Upper lobe of left lung (tissue), 6 donors: ENCODE measurements at regions not wholly inside any gene's neighbourhood (a gene's known extent, or its start where the extent isn't known, plus 50 kb on each side); places are given as distances from the start of the nearest gene placed in this dataset.

Experiments used
- ATAC-seq, 2 donors: fragments of 200-7000 bp; cut with Tn5 transposase; one replicate each; pipeline ENCODE4 v1.9.1; 2022; ENCODE audit warnings: mild to moderate bottlenecking in 2 of 2, moderate library complexity in 2 of 2; ENCODE audit not compliant: low FRiP score in 2 of 2
- DNase-seq, 2 donors: peaks; one replicate each; pipeline ENCODE4 v3.0.0-alpha.2; 2019 to 2020
- H3K27ac ChIP-seq, 4 donors: fragments of 200-600 bp; sonication (generic); one replicate each; pipeline ENCODE4 v1.5.1; 2016 to 2019
- H3K27me3 ChIP-seq, 4 donors: fragments of 200-600 bp; sonication (generic); one replicate each; pipeline ENCODE4 v1.5.1; 2017 to 2019
- H3K36me3 ChIP-seq, 4 donors: fragments of 200-600 bp; sonication (generic); one replicate each; pipeline ENCODE4 v1.5.1; 2016 to 2019
- H3K4me1 ChIP-seq, 4 donors: fragments of 200-600 bp; sonication (generic); one replicate each; pipeline ENCODE4 v1.5.1; 2018 to 2019
- H3K4me3 ChIP-seq, 4 donors: fragments of 200-600 bp; sonication (generic); one replicate each; pipeline ENCODE4 v1.5.1; 2017 to 2019; ENCODE audit warnings: mild to moderate bottlenecking in 2 of 4, moderate library complexity in 1 of 4
- H3K9me3 ChIP-seq, 4 donors: fragments of 200-600 bp; sonication (generic); one replicate each; pipeline ENCODE4 v1.5.1; 2018 to 2019
- EP300 ChIP-seq, 4 donors: sonication (generic); formaldehyde crosslinking; IDR thresholded peaks; one replicate each; pipeline ENCODE4 v1.5.1; 2017; ENCODE audit warnings: antibody characterized with exemption in 4 of 4, control low read depth in 2 of 4
- POLR2A ChIP-seq, 4 donors: fragments of 450-650 bp; IDR thresholded peaks; one replicate each; pipeline ENCODE4 v1.5.1; 2016 to 2017; ENCODE audit warnings: antibody characterized with exemption in 4 of 4, mild to moderate bottlenecking in 2 of 4
- POLR2AphosphoS5 ChIP-seq, 2 donors: sonication (generic); formaldehyde crosslinking; IDR thresholded peaks; one replicate each; pipeline ENCODE4 v1.5.1; 2017; ENCODE audit warnings: antibody characterized with exemption in 2 of 2
- WGBS, 2 donors: methylation state at CpG; one replicate each; pipeline ENCODE4 v1.1.5; 2017 to 2018; 5-methylcytosine and 5-hydroxymethylcytosine counted together
- TF ChIP-seq, protein P1 (sequence below), 6 experiments: fragments of 450-650 bp in 4 of 6; fragments of 200-600 bp in 2 of 6; sonication (generic) in 2 of 6; IDR thresholded peaks; one replicate each; pipeline ENCODE4 v1.5.1; 2016 to 2019; ENCODE audit warnings: antibody characterized with exemption in 6 of 6
- donor health status: DM: no; HTN: no; CAD: no; lungs with moderate emphysema.
- donor health status: DM: no; HTN: yes; CAD: no; lungs with severe emphysema.

DNA sequence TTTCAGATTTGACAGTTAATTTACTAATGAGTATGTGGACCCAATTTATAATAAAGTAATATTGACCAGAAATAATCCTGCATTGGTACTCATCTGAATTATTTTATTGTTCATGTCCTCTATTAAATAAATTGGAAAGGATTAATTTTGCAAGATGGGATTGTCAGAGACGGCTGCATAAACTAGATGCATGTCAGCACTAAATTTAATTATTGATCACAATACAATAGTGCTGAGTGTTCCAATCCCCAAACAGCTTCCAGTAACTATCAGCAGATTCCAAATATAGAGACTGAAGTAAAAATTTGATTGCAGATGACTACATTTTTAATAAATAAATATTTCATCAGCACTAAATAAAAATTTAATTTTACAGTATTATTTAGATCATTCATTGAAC is 387.2 kb downstream of the GRB14 start:
- no peaks in the 10 kb centered on the region for H3K9me3 ChIP-seq
- H3K36me3 ChIP-seq = no peaks in the 10 kb centered on the region
- no peak for ATAC-seq
- no peak overlapping the region for H3K4me3 ChIP-seq
- no peak for DNase-seq
- H3K27ac ChIP-seq = no peak overlapping the region
- WGBS, 2 donors = 88 to 91% methylated on average over 1 of the region's 1 CpG
- H3K4me1 ChIP-seq = no peaks in the 10 kb centered on the region
- no peaks in the 10 kb centered on the region for H3K27me3 ChIP-seq
- TF ChIP-seq POLR2A (IDR thresholded peaks at IDR 0.05) (no peak), POLR2AphosphoS5 (IDR thresholded peaks at IDR 0.05) (no peak), EP300 (IDR thresholded peaks at IDR 0.05) (no peak)
- TF ChIP-seq, protein P1, sequence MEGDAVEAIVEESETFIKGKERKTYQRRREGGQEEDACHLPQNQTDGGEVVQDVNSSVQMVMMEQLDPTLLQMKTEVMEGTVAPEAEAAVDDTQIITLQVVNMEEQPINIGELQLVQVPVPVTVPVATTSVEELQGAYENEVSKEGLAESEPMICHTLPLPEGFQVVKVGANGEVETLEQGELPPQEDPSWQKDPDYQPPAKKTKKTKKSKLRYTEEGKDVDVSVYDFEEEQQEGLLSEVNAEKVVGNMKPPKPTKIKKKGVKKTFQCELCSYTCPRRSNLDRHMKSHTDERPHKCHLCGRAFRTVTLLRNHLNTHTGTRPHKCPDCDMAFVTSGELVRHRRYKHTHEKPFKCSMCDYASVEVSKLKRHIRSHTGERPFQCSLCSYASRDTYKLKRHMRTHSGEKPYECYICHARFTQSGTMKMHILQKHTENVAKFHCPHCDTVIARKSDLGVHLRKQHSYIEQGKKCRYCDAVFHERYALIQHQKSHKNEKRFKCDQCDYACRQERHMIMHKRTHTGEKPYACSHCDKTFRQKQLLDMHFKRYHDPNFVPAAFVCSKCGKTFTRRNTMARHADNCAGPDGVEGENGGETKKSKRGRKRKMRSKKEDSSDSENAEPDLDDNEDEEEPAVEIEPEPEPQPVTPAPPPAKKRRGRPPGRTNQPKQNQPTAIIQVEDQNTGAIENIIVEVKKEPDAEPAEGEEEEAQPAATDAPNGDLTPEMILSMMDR (IDR thresholded peaks at IDR 0.05) = no peak

DNA sequence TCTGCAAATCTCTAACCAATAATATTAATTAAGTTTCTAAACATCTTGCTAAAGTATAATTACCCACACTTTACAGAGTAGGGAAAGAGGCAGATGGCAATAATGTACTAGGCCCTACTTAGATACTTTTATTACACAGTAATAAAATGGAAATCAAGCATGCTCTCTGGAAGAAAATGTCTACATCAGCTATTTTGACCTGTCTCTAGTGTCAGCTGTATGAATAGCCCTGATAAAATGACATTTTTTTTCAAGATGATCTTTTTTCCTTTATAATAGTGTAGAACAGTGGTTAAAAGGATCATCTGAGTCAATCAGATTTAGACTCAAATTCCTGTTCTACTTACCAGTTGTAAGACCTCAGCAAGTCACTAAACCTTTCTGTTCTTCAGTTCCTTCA is 397.3 kb downstream of the GRB14 start:
- H3K4me3 ChIP-seq = no peak overlapping the region
- H3K9me3 ChIP-seq = no peaks in the 10 kb centered on the region
- H3K27ac ChIP-seq = no peak overlapping the region
- ATAC-seq (no peak), DNase-seq (no peak)
- TF ChIP-seq, protein P1 (IDR thresholded peaks at IDR 0.05) = no peak
- TF ChIP-seq POLR2AphosphoS5 (IDR thresholded peaks at IDR 0.05) (no peak), POLR2A (IDR thresholded peaks at IDR 0.05) (no peak), EP300 (IDR thresholded peaks at IDR 0.05) (no peak)
- H3K27me3 ChIP-seq = no peaks in the 10 kb centered on the region
- no peaks in the 10 kb centered on the region for H3K4me1 ChIP-seq
- no peaks in the 10 kb centered on the region for H3K36me3 ChIP-seq

DNA sequence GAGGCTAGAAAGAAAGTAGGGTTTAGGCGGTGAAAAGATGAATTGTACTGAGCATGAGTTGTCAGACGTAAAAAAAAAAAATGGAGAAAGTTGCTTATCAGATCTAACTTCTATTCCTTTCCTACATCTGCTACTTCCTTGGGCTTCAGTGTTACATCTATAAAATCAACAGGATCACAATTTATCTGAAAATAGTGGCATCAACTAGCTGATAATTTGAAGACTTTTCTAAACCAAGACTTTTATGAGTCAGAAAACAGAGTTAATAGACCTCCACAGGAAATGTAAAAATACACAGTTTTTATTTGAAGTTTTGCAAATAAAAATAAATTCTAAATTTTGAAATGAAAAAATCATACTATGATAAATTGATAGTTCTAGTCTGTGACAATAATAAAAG is 399.8 kb downstream of the GRB14 start:
- H3K4me1 ChIP-seq = no peaks in the 10 kb centered on the region
- TF ChIP-seq, protein P1 (IDR thresholded peaks at IDR 0.05) = no peak
- TF ChIP-seq POLR2AphosphoS5 (IDR thresholded peaks at IDR 0.05) (no peak), EP300 (IDR thresholded peaks at IDR 0.05) (no peak), POLR2A (IDR thresholded peaks at IDR 0.05) (no peak)
- WGBS, 2 donors = 70 to 75% methylated on average over 2 of the region's 2 CpGs
- ATAC-seq = no peak
- no peak overlapping the region for H3K4me3 ChIP-seq
- no peaks in the 10 kb centered on the region for H3K27me3 ChIP-seq
- H3K36me3 ChIP-seq = no peaks in the 10 kb centered on the region
- no peak for DNase-seq
- H3K9me3 ChIP-seq = no peaks in the 10 kb centered on the region
- H3K27ac ChIP-seq = no peak overlapping the region

DNA sequence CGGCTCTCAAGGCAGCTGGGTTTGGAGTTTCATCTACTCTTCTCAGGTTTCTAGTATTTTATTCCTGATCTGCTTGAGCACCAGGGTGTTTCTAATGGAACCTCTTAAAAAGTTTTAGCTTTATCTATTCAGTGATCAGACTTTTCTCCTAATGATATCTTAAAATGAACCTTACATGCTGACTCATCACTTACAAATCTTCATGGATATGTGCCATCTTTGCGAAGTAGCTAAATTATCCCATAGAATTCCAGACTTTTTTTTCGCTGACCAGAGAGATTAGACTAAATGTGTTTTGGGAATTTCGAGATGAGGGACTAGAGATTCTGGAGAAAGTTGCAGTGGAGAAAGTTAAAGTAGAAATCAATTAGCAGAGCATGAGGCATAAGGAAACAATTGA is 401.0 kb downstream of the GRB14 start:
- TF ChIP-seq POLR2A (IDR thresholded peaks at IDR 0.05) (no peak), POLR2AphosphoS5 (IDR thresholded peaks at IDR 0.05) (no peak), EP300 (IDR thresholded peaks at IDR 0.05) (no peak)
- TF ChIP-seq, protein P1 (IDR thresholded peaks at IDR 0.05) = no peak
- no peak overlapping the region for H3K27ac ChIP-seq
- ATAC-seq (no peak), DNase-seq (no peak)
- H3K9me3 ChIP-seq = no peaks in the 10 kb centered on the region
- no peak overlapping the region for H3K4me3 ChIP-seq
- H3K27me3 ChIP-seq = no peaks in the 10 kb centered on the region
- no peaks in the 10 kb centered on the region for H3K4me1 ChIP-seq
- WGBS, 2 donors = 78 to 83% methylated on average over 4 of the region's 4 CpGs
- H3K36me3 ChIP-seq = no peaks in the 10 kb centered on the region

DNA sequence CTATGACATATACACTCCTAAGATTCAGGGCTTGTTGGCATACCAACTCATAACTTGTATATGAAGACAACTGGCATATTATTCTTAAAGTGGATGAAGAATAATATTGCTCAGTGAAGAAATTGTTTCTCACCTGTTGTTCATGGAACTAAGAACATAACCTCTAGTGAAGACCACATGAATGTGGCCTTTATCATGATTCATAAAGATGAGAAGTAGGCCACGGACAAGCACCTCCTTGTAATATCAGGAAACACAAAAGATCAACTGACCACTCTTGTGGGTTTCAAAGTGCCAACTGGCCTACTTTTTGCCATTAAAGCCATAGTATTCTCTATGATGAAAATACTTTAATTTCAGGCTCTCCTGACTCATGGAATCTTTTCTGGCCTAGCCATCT is 407.4 kb downstream of the GRB14 start:
- H3K27me3 ChIP-seq = no peaks in the 10 kb centered on the region
- no peak overlapping the region for H3K27ac ChIP-seq
- no peaks in the 10 kb centered on the region for H3K9me3 ChIP-seq
- WGBS, 2 donors = 50 to 70% methylated on average over 1 of the region's 1 CpG
- no peak for TF ChIP-seq EP300 (IDR thresholded peaks at IDR 0.05)
- TF ChIP-seq POLR2AphosphoS5 (IDR thresholded peaks at IDR 0.05) = no peak
- TF ChIP-seq POLR2A (IDR thresholded peaks at IDR 0.05) = no peak
- TF ChIP-seq, protein P1 (IDR thresholded peaks at IDR 0.05) = no peak
- ATAC-seq = no peak
- no peak for DNase-seq
- H3K36me3 ChIP-seq = no peaks in the 10 kb centered on the region
- no peaks in the 10 kb centered on the region for H3K4me1 ChIP-seq
- H3K4me3 ChIP-seq = no peak overlapping the region
